ENCODE measurements at regions not wholly inside any gene's neighbourhood (a gene's known extent, or its start where the extent isn't known, plus 50 kb on each side); places are given as distances from the start of the nearest gene placed in this dataset.

DNA sequence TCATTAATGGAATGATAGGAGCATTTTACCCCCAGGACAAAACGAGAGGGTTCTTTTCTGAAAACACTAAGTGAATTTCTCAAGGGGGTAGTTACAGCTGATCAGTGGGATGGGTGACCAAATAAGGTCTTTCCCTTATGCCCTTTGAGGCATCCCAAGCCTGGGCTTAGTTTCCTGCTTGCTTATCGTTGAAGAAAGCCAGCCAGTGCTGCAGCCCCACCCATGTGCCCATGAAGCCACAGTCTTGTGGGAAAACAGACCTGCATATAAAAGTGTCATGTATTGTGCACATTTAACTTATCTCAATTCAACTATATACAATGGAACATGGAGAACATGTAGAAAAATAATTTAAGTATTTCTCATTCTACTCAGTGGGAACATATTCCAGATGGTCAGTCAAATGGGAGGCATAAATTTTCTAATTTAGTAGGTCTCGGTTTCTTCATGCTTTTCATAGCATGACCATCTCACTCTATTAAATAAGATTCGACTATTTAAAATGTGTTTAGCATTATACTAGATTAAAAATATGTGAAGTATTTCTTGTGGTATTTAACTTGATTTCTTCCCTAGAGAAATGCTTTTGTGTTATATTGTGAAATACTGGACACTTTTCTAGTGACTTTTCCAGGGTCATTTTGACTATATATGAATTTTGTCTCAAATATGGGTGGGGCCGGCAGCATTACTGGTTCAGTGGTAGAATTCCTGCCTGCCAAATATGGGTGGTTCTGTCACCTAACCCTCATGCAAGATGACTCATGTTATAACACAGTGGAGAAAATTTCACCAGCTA is 189.7 kb upstream of the SGCD start:
- Histone ChIP-seq H3K27ac (ENCODE audit: low read depth, low read length, severe bottlenecking) (no peak overlapping the region), H3K4me3 (ENCODE audit: extremely low read depth, insufficient read depth, low read length, poor library complexity, severe bottlenecking) (no peak overlapping the region), H3K36me3 (ENCODE audit: control insufficient read depth, insufficient read depth, low read length) (no peaks in the 10 kb centered on the region), H3K4me1 (ENCODE audit: control insufficient read depth, insufficient read depth, low read length, poor library complexity, severe bottlenecking) (no peaks in the 10 kb centered on the region), H3K9me3 (ENCODE audit: control insufficient read depth, low read length) (peaks cover 7% of the 10 kb centered on the region)
- whole genome bisulfite sequencing, 2 experiments (ENCODE audit: insufficient coverage in 2 of 2) = 59% methylated on average over 3 of the region's 5 CpGs; no CpG with 5 or more reads in 1 of the 2 experiments

DNA sequence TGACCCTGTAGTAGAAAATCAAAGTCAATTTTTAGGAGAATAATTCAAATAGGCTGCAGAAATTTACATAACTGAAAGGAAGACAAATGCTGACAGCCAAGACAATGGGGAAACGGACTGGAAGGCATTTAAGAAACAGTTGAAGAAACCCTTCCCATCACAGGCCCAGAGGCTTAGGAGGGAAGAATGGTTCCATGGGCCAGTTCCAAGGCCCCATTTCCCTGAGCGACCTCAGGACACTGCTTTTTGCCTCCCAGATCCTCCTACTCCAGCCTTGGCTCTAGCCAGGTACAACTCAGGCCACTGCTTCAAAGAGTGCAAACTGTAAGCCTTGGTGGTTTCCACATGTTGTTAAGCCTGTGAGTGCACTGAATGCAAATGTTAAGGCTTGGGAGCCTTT is 184.1 kb upstream of the SGCD start:
- Histone ChIP-seq H3K36me3 (ENCODE audit: control insufficient read depth, insufficient read depth, low read length) (no peaks in the 10 kb centered on the region), H3K27ac (ENCODE audit: low read depth, low read length, severe bottlenecking) (no peak overlapping the region), H3K4me1 (ENCODE audit: control insufficient read depth, insufficient read depth, low read length, poor library complexity, severe bottlenecking) (peaks cover 4% of the 10 kb centered on the region), H3K4me3 (ENCODE audit: extremely low read depth, insufficient read depth, low read length, poor library complexity, severe bottlenecking) (no peak overlapping the region), H3K9me3 (ENCODE audit: control insufficient read depth, low read length) (peaks cover 13% of the 10 kb centered on the region)
- 71% methylated on average over 1 of the region's 2 CpGs; no CpG with 5 or more reads in 1 of the 2 experiments for WGBS, 2 experiments (ENCODE audit: insufficient coverage in 2 of 2)

DNA sequence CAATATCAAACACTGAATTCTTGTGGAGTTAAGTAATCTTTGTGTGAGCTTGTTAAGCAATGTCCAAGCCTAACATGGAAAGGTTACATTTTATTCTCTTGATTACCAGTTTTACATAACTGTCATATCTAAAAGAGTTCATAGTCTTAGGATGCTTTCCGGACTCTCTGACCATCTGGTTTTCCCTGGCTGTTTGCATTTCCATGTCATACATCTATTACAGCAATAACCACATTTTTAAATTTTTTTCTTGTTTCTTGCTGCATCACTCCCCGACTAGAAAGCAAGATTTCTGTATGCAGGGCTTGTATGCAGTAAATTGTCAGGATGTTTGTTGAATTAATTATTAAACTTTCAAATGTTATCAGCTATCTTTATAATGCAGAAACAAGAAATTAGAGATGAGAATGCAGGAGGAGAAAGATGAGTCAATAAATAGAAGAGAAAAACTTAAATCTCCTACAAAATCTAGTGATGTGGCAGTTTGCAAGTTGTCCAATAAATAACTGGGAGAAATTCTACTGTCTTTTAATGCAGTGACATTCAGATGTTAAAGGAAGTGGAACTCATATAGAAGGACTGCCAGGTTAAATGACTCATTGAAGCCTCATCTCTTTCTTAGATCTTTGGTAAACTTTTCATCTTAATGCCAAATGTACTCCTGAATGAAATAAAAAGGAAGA is 179.6 kb upstream of the SGCD start:
- no peak overlapping the region for H3K4me3 ChIP-seq (ENCODE audit: extremely low read depth, insufficient read depth, low read length, poor library complexity, severe bottlenecking)
- WGBS, 2 experiments (ENCODE audit: insufficient coverage in 2 of 2) = 100% methylated on average over 1 of the region's 2 CpGs
- no peaks in the 10 kb centered on the region for H3K36me3 ChIP-seq (ENCODE audit: control insufficient read depth, insufficient read depth, low read length)
- H3K9me3 ChIP-seq (ENCODE audit: control insufficient read depth, low read length) = peaks cover 5% of the 10 kb centered on the region
- H3K4me1 ChIP-seq (ENCODE audit: control insufficient read depth, insufficient read depth, low read length, poor library complexity, severe bottlenecking) = peaks cover 4% of the 10 kb centered on the region
- no peak overlapping the region for H3K27ac ChIP-seq (ENCODE audit: low read depth, low read length, severe bottlenecking)

DNA sequence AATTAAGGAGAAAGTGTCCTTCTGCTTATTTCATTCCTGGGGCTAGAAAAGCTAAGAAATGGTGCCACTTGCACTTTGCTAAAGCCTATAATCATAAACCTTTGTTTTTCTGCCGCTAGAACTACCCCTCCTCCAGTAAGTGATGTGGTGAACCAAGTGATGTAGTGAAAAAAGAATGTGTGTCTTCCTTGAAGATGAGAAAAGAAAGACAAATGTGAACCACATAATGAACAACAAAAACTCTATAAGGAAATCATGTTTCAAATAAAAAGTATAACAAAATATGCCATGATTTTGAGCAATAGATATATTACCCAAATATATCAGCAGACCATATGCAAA is 179.0 kb upstream of the SGCD start:
- WGBS, 2 experiments (ENCODE audit: insufficient coverage in 2 of 2) = no CpG with 5 or more reads among the region's 1 CpG
- H3K9me3 ChIP-seq (ENCODE audit: control insufficient read depth, low read length) = peaks cover 2% of the 10 kb centered on the region
- no peak overlapping the region for H3K27ac ChIP-seq (ENCODE audit: low read depth, low read length, severe bottlenecking)
- H3K4me1 ChIP-seq (ENCODE audit: control insufficient read depth, insufficient read depth, low read length, poor library complexity, severe bottlenecking) = peaks cover 4% of the 10 kb centered on the region
- no peak overlapping the region for H3K4me3 ChIP-seq (ENCODE audit: extremely low read depth, insufficient read depth, low read length, poor library complexity, severe bottlenecking)
- no peaks in the 10 kb centered on the region for H3K36me3 ChIP-seq (ENCODE audit: control insufficient read depth, insufficient read depth, low read length)

DNA sequence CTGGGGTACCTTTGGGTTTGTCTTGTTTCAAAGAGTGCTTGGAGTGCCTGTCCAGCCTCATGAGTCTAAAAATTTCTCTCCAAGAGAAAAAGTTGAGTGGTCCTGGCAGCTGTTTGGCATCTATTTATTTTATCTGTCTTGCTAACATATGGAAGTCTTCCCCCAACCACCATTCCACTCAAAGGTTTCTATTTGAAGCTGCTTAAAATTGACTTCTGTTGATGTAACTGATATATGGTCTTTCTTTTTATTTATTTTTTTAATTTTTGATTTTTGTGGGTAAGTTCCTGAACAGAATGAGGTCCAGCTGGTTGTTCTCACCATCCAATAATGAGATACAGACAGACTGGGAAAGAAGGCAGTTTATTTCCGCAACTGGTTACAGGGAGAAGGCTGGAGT is 178.7 kb upstream of the SGCD start:
- Histone ChIP-seq H3K4me1 (ENCODE audit: control insufficient read depth, insufficient read depth, low read length, poor library complexity, severe bottlenecking) (peaks cover 4% of the 10 kb centered on the region), H3K36me3 (ENCODE audit: control insufficient read depth, insufficient read depth, low read length) (no peaks in the 10 kb centered on the region), H3K9me3 (ENCODE audit: control insufficient read depth, low read length) (no peaks in the 10 kb centered on the region), H3K4me3 (ENCODE audit: extremely low read depth, insufficient read depth, low read length, poor library complexity, severe bottlenecking) (no peak overlapping the region), H3K27ac (ENCODE audit: low read depth, low read length, severe bottlenecking) (no peak overlapping the region)
- no CpG with 5 or more reads among the region's 1 CpG for WGBS, 2 experiments (ENCODE audit: insufficient coverage in 2 of 2)

DNA sequence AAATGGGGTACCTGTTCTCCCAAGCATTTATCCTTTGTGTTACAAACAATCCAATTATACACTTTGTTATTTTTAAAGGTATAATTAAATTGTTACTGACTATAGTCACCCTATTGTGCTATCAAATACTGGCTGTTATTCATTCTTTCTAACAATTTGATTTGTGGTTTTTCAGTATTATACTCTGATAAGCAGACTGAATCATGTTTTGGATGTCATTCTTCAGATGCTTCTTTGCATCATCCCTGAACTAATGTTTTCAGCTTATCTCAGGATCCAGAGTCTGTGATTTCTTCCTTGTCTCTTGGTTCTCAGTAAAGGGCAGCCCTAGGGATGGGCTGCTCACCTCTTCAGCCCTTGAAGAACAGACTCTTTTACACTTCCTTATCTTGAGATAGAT is 177.8 kb upstream of the SGCD start:
- Histone ChIP-seq H3K4me3 (ENCODE audit: extremely low read depth, insufficient read depth, low read length, poor library complexity, severe bottlenecking) (no peak overlapping the region), H3K9me3 (ENCODE audit: control insufficient read depth, low read length) (no peaks in the 10 kb centered on the region), H3K36me3 (ENCODE audit: control insufficient read depth, insufficient read depth, low read length) (no peaks in the 10 kb centered on the region), H3K27ac (ENCODE audit: low read depth, low read length, severe bottlenecking) (no peak overlapping the region), H3K4me1 (ENCODE audit: control insufficient read depth, insufficient read depth, low read length, poor library complexity, severe bottlenecking) (peaks cover 4% of the 10 kb centered on the region)

DNA sequence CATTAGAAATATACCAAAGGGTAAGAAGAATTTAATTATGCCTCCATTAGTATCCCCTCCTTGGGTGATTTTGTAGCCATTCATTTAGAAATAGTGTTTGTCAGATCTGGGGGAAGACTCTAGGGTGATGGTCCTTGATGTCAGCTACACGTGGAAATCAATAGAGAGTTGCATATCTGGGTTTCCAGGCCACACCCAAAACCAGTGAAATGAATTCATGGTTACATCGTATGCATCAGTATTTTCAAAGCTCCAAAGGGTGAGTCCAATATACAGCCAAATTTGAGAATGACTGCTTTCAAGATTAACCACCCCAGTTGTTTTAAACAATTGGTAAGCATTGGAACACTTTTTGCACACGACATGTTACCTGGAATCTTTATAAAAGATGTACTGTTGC is 173.4 kb upstream of the SGCD start:
- WGBS, 2 experiments (ENCODE audit: insufficient coverage in 2 of 2) = 87 to 100% methylated on average over 2 to 3 of the region's 3 CpGs
- no peak overlapping the region for H3K27ac ChIP-seq (ENCODE audit: low read depth, low read length, severe bottlenecking)
- H3K4me1 ChIP-seq (ENCODE audit: control insufficient read depth, insufficient read depth, low read length, poor library complexity, severe bottlenecking) = no peaks in the 10 kb centered on the region
- H3K9me3 ChIP-seq (ENCODE audit: control insufficient read depth, low read length) = no peaks in the 10 kb centered on the region
- no peaks in the 10 kb centered on the region for H3K36me3 ChIP-seq (ENCODE audit: control insufficient read depth, insufficient read depth, low read length)
- H3K4me3 ChIP-seq (ENCODE audit: extremely low read depth, insufficient read depth, low read length, poor library complexity, severe bottlenecking) = no peak overlapping the region

DNA sequence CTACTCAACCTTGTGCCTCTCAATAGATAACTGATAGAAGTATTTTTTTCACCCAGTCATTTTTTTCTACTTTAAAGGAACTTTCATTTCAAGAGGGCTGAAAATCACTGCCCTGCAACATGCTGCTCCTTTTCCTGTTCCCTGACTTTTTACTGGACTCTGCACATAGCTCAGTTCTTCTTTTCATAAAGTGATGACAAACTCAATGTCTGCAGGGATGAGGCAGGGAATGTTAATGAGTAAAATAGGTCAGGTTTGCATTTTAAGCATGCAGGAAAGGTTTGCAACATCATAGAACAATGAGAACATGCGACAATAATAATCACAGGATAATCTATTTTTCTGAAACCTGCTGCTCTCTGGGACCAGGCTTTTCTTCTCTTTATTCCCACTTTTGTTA is 172.2 kb upstream of the SGCD start:
- H3K4me1 ChIP-seq (ENCODE audit: control insufficient read depth, insufficient read depth, low read length, poor library complexity, severe bottlenecking) = no peaks in the 10 kb centered on the region
- no peak overlapping the region for H3K27ac ChIP-seq (ENCODE audit: low read depth, low read length, severe bottlenecking)
- H3K9me3 ChIP-seq (ENCODE audit: control insufficient read depth, low read length) = no peaks in the 10 kb centered on the region
- 60 to 80% methylated on average over 1 of the region's 1 CpG for WGBS, 2 experiments (ENCODE audit: insufficient coverage in 2 of 2)
- H3K4me3 ChIP-seq (ENCODE audit: extremely low read depth, insufficient read depth, low read length, poor library complexity, severe bottlenecking) = no peak overlapping the region
- no peaks in the 10 kb centered on the region for H3K36me3 ChIP-seq (ENCODE audit: control insufficient read depth, insufficient read depth, low read length)

DNA sequence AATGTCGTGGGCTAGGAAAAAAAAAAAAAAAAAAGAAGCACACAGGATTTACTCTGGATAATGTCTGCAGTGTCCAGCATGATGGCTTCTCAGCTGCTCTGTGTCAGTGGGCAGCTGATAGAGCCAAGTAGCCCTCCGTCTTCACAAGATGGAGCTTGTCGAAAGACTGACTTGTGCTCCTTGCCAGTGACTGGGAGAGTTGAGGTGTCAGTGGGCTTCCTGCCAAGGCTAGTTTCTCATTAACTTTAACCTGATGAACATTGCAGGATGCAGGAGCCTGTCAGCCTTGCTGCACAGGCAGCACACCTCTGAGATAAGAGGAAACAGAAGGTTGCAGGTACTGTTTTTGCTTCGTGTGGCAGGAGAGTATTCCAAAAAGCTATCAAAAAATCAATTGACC is 171.4 kb upstream of the SGCD start:
- Histone ChIP-seq H3K4me1 (ENCODE audit: control insufficient read depth, insufficient read depth, low read length, poor library complexity, severe bottlenecking) (no peaks in the 10 kb centered on the region), H3K36me3 (ENCODE audit: control insufficient read depth, insufficient read depth, low read length) (no peaks in the 10 kb centered on the region), H3K4me3 (ENCODE audit: extremely low read depth, insufficient read depth, low read length, poor library complexity, severe bottlenecking) (no peak overlapping the region), H3K27ac (ENCODE audit: low read depth, low read length, severe bottlenecking) (no peak overlapping the region), H3K9me3 (ENCODE audit: control insufficient read depth, low read length) (no peaks in the 10 kb centered on the region)
- 63 to 75% methylated on average over 2 to 3 of the region's 4 CpGs for WGBS, 2 experiments (ENCODE audit: insufficient coverage in 2 of 2)

DNA sequence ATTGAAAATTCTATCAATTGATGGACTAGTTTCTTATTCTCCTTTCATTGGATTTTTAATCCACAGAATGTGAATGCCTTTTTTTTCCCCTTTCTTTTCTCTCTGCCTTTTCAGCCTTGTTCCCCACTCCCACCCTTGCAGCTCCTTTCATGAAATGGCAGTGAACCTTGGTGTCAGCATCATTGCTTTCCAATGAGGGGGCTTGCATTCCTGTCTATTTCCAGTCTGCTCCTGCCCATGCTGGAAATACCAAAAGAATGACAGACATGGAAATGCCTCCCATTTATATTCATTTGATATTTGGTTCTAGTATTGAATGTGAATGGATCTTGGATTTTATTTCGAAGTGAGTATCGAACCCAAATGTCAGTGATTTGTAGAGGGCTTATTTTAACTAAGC is 162.7 kb upstream of the SGCD start:
- H3K4me1 ChIP-seq (ENCODE audit: control insufficient read depth, insufficient read depth, low read length, poor library complexity, severe bottlenecking) = no peaks in the 10 kb centered on the region
- no CpG with 5 or more reads among the region's 2 CpGs for WGBS, 2 experiments (ENCODE audit: insufficient coverage in 2 of 2)
- H3K9me3 ChIP-seq (ENCODE audit: control insufficient read depth, low read length) = no peaks in the 10 kb centered on the region
- no peak overlapping the region for H3K27ac ChIP-seq (ENCODE audit: low read depth, low read length, severe bottlenecking)
- H3K4me3 ChIP-seq (ENCODE audit: extremely low read depth, insufficient read depth, low read length, poor library complexity, severe bottlenecking) = no peak overlapping the region
- no peaks in the 10 kb centered on the region for H3K36me3 ChIP-seq (ENCODE audit: control insufficient read depth, insufficient read depth, low read length)

DNA sequence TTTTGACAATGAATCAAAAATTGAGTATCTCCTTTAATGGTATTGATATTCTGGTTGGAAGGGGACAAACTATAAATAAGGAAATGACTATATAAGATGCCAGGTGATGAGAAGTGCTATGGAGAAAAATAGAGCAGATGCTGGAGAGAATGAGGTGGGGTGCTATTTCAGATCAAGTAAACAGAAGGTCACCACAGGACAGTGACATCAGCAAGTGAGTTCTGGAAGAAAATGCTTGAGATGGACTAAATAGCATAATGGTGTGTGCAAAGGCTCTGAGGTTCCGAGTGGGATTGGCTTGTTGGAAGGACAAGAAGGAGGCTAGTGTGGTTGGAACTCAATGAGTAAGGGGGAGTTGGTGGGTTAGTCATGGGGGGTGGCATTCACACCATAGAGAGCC is 157.5 kb upstream of the SGCD start:
- no peaks in the 10 kb centered on the region for H3K9me3 ChIP-seq (ENCODE audit: control insufficient read depth, low read length)
- H3K36me3 ChIP-seq (ENCODE audit: control insufficient read depth, insufficient read depth, low read length) = no peaks in the 10 kb centered on the region
- no peak overlapping the region for H3K27ac ChIP-seq (ENCODE audit: low read depth, low read length, severe bottlenecking)
- no peaks in the 10 kb centered on the region for H3K4me1 ChIP-seq (ENCODE audit: control insufficient read depth, insufficient read depth, low read length, poor library complexity, severe bottlenecking)
- no peak overlapping the region for H3K4me3 ChIP-seq (ENCODE audit: extremely low read depth, insufficient read depth, low read length, poor library complexity, severe bottlenecking)
- 87% methylated on average over 1 of the region's 1 CpG; no CpG with 5 or more reads in 1 of the 2 experiments for whole genome bisulfite sequencing, 2 experiments (ENCODE audit: insufficient coverage in 2 of 2)
